A673 (cell line): ENCODE measurements at regions not wholly inside any gene's neighbourhood (a gene's known extent, or its start where the extent isn't known, plus 50 kb on each side); places are given as distances from the start of the nearest gene placed in this dataset.

Experiments used
- BruUV-seq: library from RNA; stranded (reverse); fragments of 400-500 nt; replicated peaks from 2 replicates; lab custom pipeline; 2021; lab: Mats Ljungman, UMichigan
- CTCF ChIA-PET: fragments of 300-600 bp; sonication (Branson Sonifier 250); formaldehyde crosslinking; loops from one replicate; lab custom pipeline; 2022; ENCODE audit warnings: antibody characterized with exemption; lab: Charles Lee
- POLR2A ChIA-PET: fragments of 300-600 bp; sonication (Branson Sonifier 250); formaldehyde crosslinking; loops from one replicate; lab custom pipeline; 2022; ENCODE audit warnings: antibody characterized with exemption; ENCODE audit not compliant: low non-redundant PET; lab: Charles Lee
- DNase-seq: peaks from one replicate; pipeline ENCODE4 v3.0.0-alpha.2; 2015; ENCODE audit warnings: low spot score
- H3K27ac ChIP-seq: fragments of 200-600 bp; sonication (generic); 2 replicates; pipeline ENCODE4 v1.5.1; 2016; ENCODE audit warnings: mixed run types, low read depth, mild to moderate bottlenecking, mixed read lengths, antibody characterized with exemption, low read length; ENCODE audit not compliant: poor library complexity, severe bottlenecking
- H3K27me3 ChIP-seq: fragments of 200-600 bp; sonication (generic); replicated peaks from 2 replicates; pipeline ENCODE4 v1.6.1; 2017; ENCODE audit warnings: mixed run types, low read depth, mild to moderate bottlenecking, mixed read lengths, antibody characterized with exemption, low read length; ENCODE audit not compliant: insufficient read depth, poor library complexity
- H3K36me3 ChIP-seq: fragments of 200-600 bp; sonication (generic); 2 replicates; pipeline ENCODE4 v1.6.1; 2016; ENCODE audit warnings: mixed run types, mild to moderate bottlenecking, mixed read lengths, antibody characterized with exemption, low read length; ENCODE audit not compliant: insufficient read depth, poor library complexity, severe bottlenecking
- H3K4me1 ChIP-seq: fragments of 200-600 bp; sonication (generic); 2 replicates; pipeline ENCODE4 v1.6.1; 2017; ENCODE audit warnings: mixed run types, mild to moderate bottlenecking, mixed read lengths, antibody characterized with exemption, low read length; ENCODE audit not compliant: insufficient read depth, poor library complexity, severe bottlenecking
- H3K4me3 ChIP-seq: fragments of 200-600 bp; sonication (generic); 2 replicates; pipeline ENCODE4 v1.5.1; 2016; ENCODE audit warnings: low read depth, mixed run types, mild to moderate bottlenecking, mixed read lengths, low read length; ENCODE audit not compliant: poor library complexity, severe bottlenecking
- H3K9me3 ChIP-seq: fragments of 200-600 bp; sonication (generic); 2 replicates; pipeline ENCODE4 v1.6.1; 2016; ENCODE audit warnings: mixed run types, low read depth, mild to moderate bottlenecking, mixed read lengths, antibody characterized with exemption, low read length; ENCODE audit not compliant: poor library complexity, severe bottlenecking
- CTCF ChIP-seq: fragments of 300-800, 200-600 bp; sonication (generic); conservative IDR thresholded peaks from 2 replicates; pipeline ENCODE4 v1.5.1; 2017; ENCODE audit warnings: low read depth, mild to moderate bottlenecking, antibody characterized with exemption, low read length, moderate library complexity, mixed read lengths
- EZH2 ChIP-seq: fragments of 200-600 bp; sonication (generic); IDR thresholded peaks from 2 replicates; pipeline ENCODE4 v1.6.1; 2017; ENCODE audit warnings: borderline replicate concordance, low read depth, mild to moderate bottlenecking, mixed read lengths, antibody characterized with exemption, low read length; ENCODE audit not compliant: poor library complexity, severe bottlenecking
- intact Hi-C: fragments of 100-400 bp; cut with micrococcal nuclease; formaldehyde crosslinking; loops from one replicate; pipeline ENCODE4 v1.10.0; 2022; ENCODE audit not compliant: unreplicated experiment

DNA sequence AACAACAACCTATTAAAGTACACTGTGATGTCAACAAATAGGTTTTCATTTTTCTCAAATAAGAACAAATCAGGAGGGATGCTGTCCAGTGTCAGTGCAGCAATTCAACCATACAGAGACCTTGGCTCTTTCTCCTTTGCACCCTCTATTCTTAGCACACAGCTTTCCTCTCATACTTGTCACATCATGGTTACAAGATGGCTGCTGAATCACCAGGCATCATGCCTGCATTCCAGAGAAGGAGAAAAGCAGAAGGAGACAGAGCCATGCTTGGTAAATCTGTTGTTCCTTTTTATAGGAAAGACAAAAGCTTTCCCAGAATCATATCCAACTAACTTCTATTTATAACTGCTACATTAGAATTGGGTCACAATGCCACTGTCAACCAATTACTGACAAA is 124.7 kb upstream of the VLDLR start:
- H3K4me1 ChIP-seq, result no peaks in the 10 kb centered on the region
- DNase-seq, result no peak
- no peaks in the 10 kb centered on the region for H3K9me3 ChIP-seq
- no peak overlapping the region for H3K27ac ChIP-seq
- TF ChIP-seq EZH2, result no peak
- no peak for TF ChIP-seq CTCF
- intact Hi-C loops, result loop anchor here (10.0 kb wide), 1 partner anchor 252 kb away; no protein-coding TSS in a partner anchor
- no peaks in the 10 kb centered on the region for H3K36me3 ChIP-seq
- no peaks in the 10 kb centered on the region for H3K27me3 ChIP-seq
- H3K4me3 ChIP-seq, result no peak overlapping the region
- CTCF ChIA-PET, result no interaction called here
- BruUV-seq, result no TSS peak
- POLR2A ChIA-PET, result no interaction called here

DNA sequence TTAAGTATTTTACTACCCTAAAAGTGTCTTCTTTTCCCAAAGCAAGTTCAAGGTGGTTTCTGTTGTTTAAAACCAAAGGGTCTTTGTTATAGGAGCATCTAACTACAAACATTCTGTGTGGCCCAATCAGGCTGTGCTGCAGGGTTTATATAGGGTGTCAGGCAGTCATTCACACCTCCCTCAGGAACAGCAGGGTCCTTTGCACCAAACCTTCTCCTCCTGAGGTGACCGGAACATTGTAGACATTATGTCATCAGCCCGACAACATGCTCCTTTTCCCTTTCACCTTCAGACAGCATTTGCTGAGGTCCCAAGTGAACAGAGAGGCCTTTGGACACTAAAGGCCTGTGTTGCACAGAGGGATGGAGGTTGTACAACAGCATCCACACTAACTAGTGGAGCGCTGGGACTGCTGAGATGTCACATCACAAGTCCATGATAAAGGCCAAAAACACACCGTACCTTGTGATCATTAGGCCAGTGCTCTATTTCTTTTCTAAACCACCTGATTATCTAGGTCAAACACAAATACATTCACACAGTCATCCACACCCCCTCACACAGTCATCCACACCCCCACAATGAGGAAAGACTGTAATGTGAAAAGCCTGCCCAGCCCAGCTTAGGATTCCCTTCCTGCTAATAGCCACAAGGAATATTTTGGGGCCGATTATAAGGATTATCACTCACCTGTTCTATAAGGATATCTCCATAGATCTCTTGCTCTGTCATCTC is 123.8 kb upstream of the VLDLR start:
- H3K36me3 ChIP-seq, result no peaks in the 10 kb centered on the region
- intact Hi-C loops, result loop anchor here (10.0 kb wide), 1 partner anchor 253 kb away; no protein-coding TSS in a partner anchor
- TF ChIP-seq EZH2 (no peak), CTCF (no peak)
- H3K9me3 ChIP-seq, result no peaks in the 10 kb centered on the region
- ChIA-PET CTCF (no interaction called here), POLR2A (no interaction called here)
- BruUV-seq, result no TSS peak
- H3K4me1 ChIP-seq, result no peaks in the 10 kb centered on the region
- no peak for DNase-seq
- no peak overlapping the region for H3K4me3 ChIP-seq
- H3K27ac ChIP-seq, result no peak overlapping the region
- H3K27me3 ChIP-seq, result no peaks in the 10 kb centered on the region

GRCh38 chr9:2502210-2502609 is 119.4 kb upstream of the VLDLR start:
- TF ChIP-seq EZH2, result no peak
- no peak for TF ChIP-seq CTCF
- intact Hi-C loops, result no loop called here
- no peak overlapping the region for H3K4me3 ChIP-seq
- DNase-seq, result no peak
- H3K27me3 ChIP-seq, result no peaks in the 10 kb centered on the region
- no peaks in the 10 kb centered on the region for H3K36me3 ChIP-seq
- H3K9me3 ChIP-seq, result no peaks in the 10 kb centered on the region
- BruUV-seq, result no TSS peak
- ChIA-PET POLR2A (no interaction called here), CTCF (no interaction called here)
- H3K27ac ChIP-seq, result no peak overlapping the region
- no peaks in the 10 kb centered on the region for H3K4me1 ChIP-seq
